A673 (cell line): ENCODE measurements at regions not wholly inside any gene's neighbourhood (a gene's known extent, or its start where the extent isn't known, plus 50 kb on each side); places are given as distances from the start of the nearest gene placed in this dataset.

Source experiments
- CTCF ChIP-seq: fragments of 300-800, 200-600 bp; sonication (generic); conservative IDR thresholded peaks from 2 replicates; pipeline ENCODE4 v1.5.1; 2017; ENCODE audit warnings: low read depth, mild to moderate bottlenecking, antibody characterized with exemption, low read length, moderate library complexity, mixed read lengths
- EZH2 ChIP-seq: fragments of 200-600 bp; sonication (generic); IDR thresholded peaks from 2 replicates; pipeline ENCODE4 v1.6.1; 2017; ENCODE audit warnings: borderline replicate concordance, low read depth, mild to moderate bottlenecking, mixed read lengths, antibody characterized with exemption, low read length; ENCODE audit not compliant: poor library complexity, severe bottlenecking

GRCh38 chr17:77602062-77602746, 356.3 kb upstream of the TNRC6C start:
- TF ChIP-seq CTCF (no peak), EZH2 (no peak)
